Colonic mucosa (tissue), 4 donors: ENCODE measurements at regions not wholly inside any gene's neighbourhood (a gene's known extent, or its start where the extent isn't known, plus 50 kb on each side); places are given as distances from the start of the nearest gene placed in this dataset.

Experiments
- DNase-seq: peaks from one replicate; pipeline ENCODE4 v3.0.0-alpha.2; 2020
- H3K27ac ChIP-seq: fragments of 200-600 bp; one replicate; pipeline ENCODE4 v1.8.0; 2021
- H3K27me3 ChIP-seq: fragments of 200-600 bp; one replicate; pipeline ENCODE4 v1.8.0; 2021
- H3K36me3 ChIP-seq: fragments of 200-600 bp; one replicate; pipeline ENCODE4 v1.8.0; 2021
- H3K4me1 ChIP-seq: fragments of 200-600 bp; one replicate; pipeline ENCODE4 v1.8.0; 2021; ENCODE audit warnings: mild to moderate bottlenecking
- H3K4me3 ChIP-seq: fragments of 200-600 bp; one replicate; pipeline ENCODE4 v1.8.0; 2021
- H3K9ac ChIP-seq, 2 donors: one replicate each; pipeline ENCODE4 v1.7.0; 2013; ENCODE audit warnings: control low read depth in 2 of 2, low read depth in 2 of 2, low read length in 2 of 2
- H3K9me3 ChIP-seq: fragments of 200-600 bp; one replicate; pipeline ENCODE4 v1.8.0; 2021
- CTCF ChIP-seq: fragments of 200-600 bp; IDR thresholded peaks from one replicate; pipeline ENCODE4 v1.8.0; 2022; ENCODE audit warnings: antibody characterized with exemption, mild to moderate bottlenecking
- intact Hi-C: fragments of 100-400 bp; cut with DNase I; formaldehyde crosslinking; loops from one replicate; pipeline ENCODE4 v1.14.1; 2022
- donor health status: healthy.
- donor health status: DM: no; HTN: no; CAD: no.
- donor health status: DM: no; HTN: no; CAD: no.

GRCh38 chr3:163863146-163863545 is 1215.2 kb downstream of the SI start:
- Histone ChIP-seq H3K9me3 (no peaks in the 10 kb centered on the region), H3K36me3 (no peaks in the 10 kb centered on the region), H3K4me1 (no peaks in the 10 kb centered on the region), H3K4me3 (no peak overlapping the region), H3K27me3 (no peaks in the 10 kb centered on the region), H3K9ac (no peak overlapping the region), H3K27ac (no peak overlapping the region)
- no peak for TF ChIP-seq CTCF
- intact Hi-C loops: no loop called here
- DNase-seq: no peak

- H3K4me1 ChIP-seq: no peaks in the 10 kb centered on the region
- TF ChIP-seq CTCF: no peak
- no peak overlapping the region for H3K4me3 ChIP-seq
- no peak overlapping the region for H3K9ac ChIP-seq
- DNase-seq: no peak
- H3K9me3 ChIP-seq: no peaks in the 10 kb centered on the region
- no peaks in the 10 kb centered on the region for H3K36me3 ChIP-seq
- no peak overlapping the region for H3K27ac ChIP-seq
- intact Hi-C loops: no loop called here
- no peaks in the 10 kb centered on the region for H3K27me3 ChIP-seq
These were observed 1226.1 kb downstream of the SI start for GRCh38 chr3:163852233-163852632.

GRCh38 chr3:163838769-163839168 is 1239.5 kb downstream of the SI start:
- Histone ChIP-seq H3K27me3 (no peaks in the 10 kb centered on the region), H3K36me3 (no peaks in the 10 kb centered on the region), H3K9ac (no peak overlapping the region), H3K27ac (no peak overlapping the region), H3K9me3 (no peaks in the 10 kb centered on the region), H3K4me3 (no peak overlapping the region), H3K4me1 (no peaks in the 10 kb centered on the region)
- intact Hi-C loops: no loop called here
- TF ChIP-seq CTCF: no peak
- DNase-seq: no peak

DNA sequence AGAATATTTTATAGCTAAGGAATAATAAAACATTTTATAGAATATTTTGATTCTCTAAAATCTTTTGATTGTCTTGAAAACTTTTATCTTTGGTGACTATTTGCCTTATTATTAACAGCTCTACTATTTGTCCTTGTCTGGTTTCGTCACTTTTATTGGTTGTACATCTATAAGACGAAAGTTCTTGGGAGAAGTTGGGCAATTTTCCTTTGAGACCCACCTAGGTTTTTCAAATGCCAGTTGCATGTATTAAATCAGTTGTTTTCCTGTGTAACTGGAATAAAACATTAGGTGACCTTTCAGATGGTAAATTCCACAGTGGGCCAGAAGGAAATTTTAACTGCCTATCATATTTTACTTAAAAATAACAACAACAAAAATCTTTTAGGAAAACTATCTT is 1245.7 kb downstream of the SI start:
- Histone ChIP-seq H3K27ac (no peak overlapping the region), H3K27me3 (no peaks in the 10 kb centered on the region), H3K9ac (no peak overlapping the region), H3K36me3 (no peaks in the 10 kb centered on the region), H3K4me3 (no peak overlapping the region), H3K9me3 (no peaks in the 10 kb centered on the region), H3K4me1 (no peaks in the 10 kb centered on the region)
- DNase-seq: no peak
- TF ChIP-seq CTCF: no peak
- intact Hi-C loops: no loop called here

GRCh38 chr3:163821841-163822240 is 1256.5 kb downstream of the SI start:
- no peak for DNase-seq
- Histone ChIP-seq H3K27ac (no peak overlapping the region), H3K4me1 (no peaks in the 10 kb centered on the region), H3K27me3 (no peaks in the 10 kb centered on the region), H3K4me3 (no peak overlapping the region), H3K36me3 (no peaks in the 10 kb centered on the region), H3K9ac (no peak overlapping the region), H3K9me3 (no peaks in the 10 kb centered on the region)
- no peak for TF ChIP-seq CTCF
- intact Hi-C loops: no loop called here

- no peak for TF ChIP-seq CTCF
- no peaks in the 10 kb centered on the region for H3K36me3 ChIP-seq
- no peaks in the 10 kb centered on the region for H3K9me3 ChIP-seq
- no peak for DNase-seq
- intact Hi-C loops: no loop called here
- no peak overlapping the region for H3K9ac ChIP-seq
- no peak overlapping the region for H3K4me3 ChIP-seq
- H3K27ac ChIP-seq: no peak overlapping the region
- no peaks in the 10 kb centered on the region for H3K4me1 ChIP-seq
- no peaks in the 10 kb centered on the region for H3K27me3 ChIP-seq
These were observed 1261.3 kb downstream of the SI start for GRCh38 chr3:163817015-163817414.
